ENCODE measurements at regions not wholly inside any gene's neighbourhood (a gene's known extent, or its start where the extent isn't known, plus 50 kb on each side); places are given as distances from the start of the nearest gene placed in this dataset.

- no peak for DNase-seq
- Histone ChIP-seq H3K4me3 (replicated peaks in 1 of 3; ENCODE audit: low read depth in 2 of 3, low read length in 3 of 3) (no peak overlapping the region), H2AFZ (ENCODE audit: insufficient read depth, low read depth, low read length, poor library complexity, severe bottlenecking) (no peak overlapping the region), H3K79me2 (ENCODE audit: insufficient read depth, low read length) (no peaks in the 10 kb centered on the region), H3K4me2 (replicated peaks; ENCODE audit: extremely low read depth, low read length, poor library complexity, severe bottlenecking) (no peak overlapping the region), H3K36me3 (replicated peaks in 1 of 2; ENCODE audit: control insufficient read depth in 1 of 2, insufficient read depth in 2 of 2, low read length in 2 of 2) (no peaks in the 10 kb centered on the region), H3K4me1 (ENCODE audit: control insufficient read depth in 1 of 2, insufficient read depth in 2 of 2, low read length in 2 of 2) (no peaks in the 10 kb centered on the region), H3K9ac (ENCODE audit: insufficient read depth, low read length, poor library complexity, severe bottlenecking) (no peak overlapping the region), H3K27ac (ENCODE audit: low read depth in 1 of 2, low read length in 2 of 2) (no peak overlapping the region), H3K27me3 (ENCODE audit: control insufficient read depth in 2 of 2, insufficient read depth in 2 of 2, low read length in 2 of 2) (no peaks in the 10 kb centered on the region), H3K9me3 (replicated peaks in 1 of 2; ENCODE audit: control insufficient read depth in 1 of 2, insufficient read depth in 1 of 2, low read length in 2 of 2) (no peaks in the 10 kb centered on the region), H4K20me1 (ENCODE audit: insufficient read depth, low read length) (no peaks in the 10 kb centered on the region)
- H3K4me1 Mint-ChIP-seq, result peaks cover 2% of the 10 kb centered on the region
- H3K36me3 Mint-ChIP-seq, result no peaks in the 10 kb centered on the region
- 100% methylated on average over 2 of the region's 7 CpGs for WGBS (ENCODE audit: insufficient coverage)
- intact Hi-C loops (cut with micrococcal nuclease), result no loop called here
- no peak overlapping the region for H3K27ac Mint-ChIP-seq
- H3K9me3 Mint-ChIP-seq, result peaks cover 0 to 3% (median 0%) of the 10 kb centered on the region in 7 donors
- H3K27me3 Mint-ChIP-seq (ENCODE audit: low read depth in 3 of 3), result peaks cover 2 to 3% (median 2%) of the 10 kb centered on the region in 3 donors
- H3K4me3 Mint-ChIP-seq, result no peak overlapping the region
- no peak for TF ChIP-seq CTCF (IDR thresholded peaks at IDR 0.05)
Measured at GRCh38 chr1:244197851-244198375, 146.8 kb downstream of the ZBTB18 start.

- no peaks in the 10 kb centered on the region for H3K79me2 ChIP-seq (ENCODE audit: insufficient read depth, low read length)
- no peak for TF ChIP-seq CTCF (IDR thresholded peaks at IDR 0.05)
- Mint-ChIP-seq H3K27me3 (ENCODE audit: low read depth in 3 of 3) (peaks cover 2% of the 10 kb centered on the region in 3 donors), H3K27ac (no peak overlapping the region), H3K4me3 (no peak overlapping the region), H3K9me3 (peaks cover 0 to 3% (median 0%) of the 10 kb centered on the region in 7 donors), H3K36me3 (no peaks in the 10 kb centered on the region), H3K4me1 (peaks cover 2% of the 10 kb centered on the region)
- H3K4me2 ChIP-seq (replicated peaks; ENCODE audit: extremely low read depth, low read length, poor library complexity, severe bottlenecking), result no peak overlapping the region
- H3K27ac ChIP-seq (ENCODE audit: low read depth in 1 of 2, low read length in 2 of 2), result no peak overlapping the region
- H3K36me3 ChIP-seq (replicated peaks in 1 of 2; ENCODE audit: control insufficient read depth in 1 of 2, insufficient read depth in 2 of 2, low read length in 2 of 2), result no peaks in the 10 kb centered on the region
- 100% methylated on average over 2 of the region's 4 CpGs for WGBS (ENCODE audit: insufficient coverage)
- no peaks in the 10 kb centered on the region for H4K20me1 ChIP-seq (ENCODE audit: insufficient read depth, low read length)
- no peak for DNase-seq
- no peak overlapping the region for H3K4me3 ChIP-seq (replicated peaks in 1 of 3; ENCODE audit: low read depth in 2 of 3, low read length in 3 of 3)
- no peaks in the 10 kb centered on the region for H3K4me1 ChIP-seq (ENCODE audit: control insufficient read depth in 1 of 2, insufficient read depth in 2 of 2, low read length in 2 of 2)
- no peaks in the 10 kb centered on the region for H3K27me3 ChIP-seq (ENCODE audit: control insufficient read depth in 2 of 2, insufficient read depth in 2 of 2, low read length in 2 of 2)
- intact Hi-C loops (cut with micrococcal nuclease), result no loop called here
- H2AFZ ChIP-seq (ENCODE audit: insufficient read depth, low read depth, low read length, poor library complexity, severe bottlenecking), result no peak overlapping the region
- no peaks in the 10 kb centered on the region for H3K9me3 ChIP-seq (replicated peaks in 1 of 2; ENCODE audit: control insufficient read depth in 1 of 2, insufficient read depth in 1 of 2, low read length in 2 of 2)
- no peak overlapping the region for H3K9ac ChIP-seq (ENCODE audit: insufficient read depth, low read length, poor library complexity, severe bottlenecking)
Measured at GRCh38 chr1:244199902-244200301, 148.8 kb downstream of the ZBTB18 start.

All from CD14-positive monocyte (primary cell).